ENCODE measurements at regions not wholly inside any gene's neighbourhood (a gene's known extent, or its start where the extent isn't known, plus 50 kb on each side); places are given as distances from the start of the nearest gene placed in this dataset.

GRCh38 chr10:29737074-29737593 lies 102.4 kb upstream of the SVIL start (continued):
- TF ChIP-seq STAT5A (IDR thresholded peaks at IDR 0.05; ENCODE audit: borderline replicate concordance, low read length) (no peak), RB1 (IDR thresholded peaks at IDR 0.05; ENCODE audit: low read depth) (no peak), RAD21 (CRISPR knock-in tag; conservative IDR thresholded peaks at IDR 0.05 in 1 of 2, IDR thresholded peaks at IDR 0.05 in 1 of 2) (no peak), ZNF518B (CRISPR knock-in tag; IDR thresholded peaks at IDR 0.05) (no peak)
- TF ChIP-seq, protein P1, sequence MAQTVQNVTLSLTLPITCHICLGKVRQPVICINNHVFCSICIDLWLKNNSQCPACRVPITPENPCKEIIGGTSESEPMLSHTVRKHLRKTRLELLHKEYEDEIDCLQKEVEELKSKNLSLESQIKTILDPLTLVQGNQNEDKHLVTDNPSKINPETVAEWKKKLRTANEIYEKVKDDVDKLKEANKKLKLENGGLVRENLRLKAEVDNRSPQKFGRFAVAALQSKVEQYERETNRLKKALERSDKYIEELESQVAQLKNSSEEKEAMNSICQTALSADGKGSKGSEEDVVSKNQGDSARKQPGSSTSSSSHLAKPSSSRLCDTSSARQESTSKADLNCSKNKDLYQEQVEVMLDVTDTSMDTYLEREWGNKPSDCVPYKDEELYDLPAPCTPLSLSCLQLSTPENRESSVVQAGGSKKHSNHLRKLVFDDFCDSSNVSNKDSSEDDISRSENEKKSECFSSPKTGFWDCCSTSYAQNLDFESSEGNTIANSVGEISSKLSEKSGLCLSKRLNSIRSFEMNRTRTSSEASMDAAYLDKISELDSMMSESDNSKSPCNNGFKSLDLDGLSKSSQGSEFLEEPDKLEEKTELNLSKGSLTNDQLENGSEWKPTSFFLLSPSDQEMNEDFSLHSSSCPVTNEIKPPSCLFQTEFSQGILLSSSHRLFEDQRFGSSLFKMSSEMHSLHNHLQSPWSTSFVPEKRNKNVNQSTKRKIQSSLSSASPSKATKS (CRISPR knock-in tag; IDR thresholded peaks at IDR 0.05), result no peak
- TF ChIP-seq, protein P2, sequence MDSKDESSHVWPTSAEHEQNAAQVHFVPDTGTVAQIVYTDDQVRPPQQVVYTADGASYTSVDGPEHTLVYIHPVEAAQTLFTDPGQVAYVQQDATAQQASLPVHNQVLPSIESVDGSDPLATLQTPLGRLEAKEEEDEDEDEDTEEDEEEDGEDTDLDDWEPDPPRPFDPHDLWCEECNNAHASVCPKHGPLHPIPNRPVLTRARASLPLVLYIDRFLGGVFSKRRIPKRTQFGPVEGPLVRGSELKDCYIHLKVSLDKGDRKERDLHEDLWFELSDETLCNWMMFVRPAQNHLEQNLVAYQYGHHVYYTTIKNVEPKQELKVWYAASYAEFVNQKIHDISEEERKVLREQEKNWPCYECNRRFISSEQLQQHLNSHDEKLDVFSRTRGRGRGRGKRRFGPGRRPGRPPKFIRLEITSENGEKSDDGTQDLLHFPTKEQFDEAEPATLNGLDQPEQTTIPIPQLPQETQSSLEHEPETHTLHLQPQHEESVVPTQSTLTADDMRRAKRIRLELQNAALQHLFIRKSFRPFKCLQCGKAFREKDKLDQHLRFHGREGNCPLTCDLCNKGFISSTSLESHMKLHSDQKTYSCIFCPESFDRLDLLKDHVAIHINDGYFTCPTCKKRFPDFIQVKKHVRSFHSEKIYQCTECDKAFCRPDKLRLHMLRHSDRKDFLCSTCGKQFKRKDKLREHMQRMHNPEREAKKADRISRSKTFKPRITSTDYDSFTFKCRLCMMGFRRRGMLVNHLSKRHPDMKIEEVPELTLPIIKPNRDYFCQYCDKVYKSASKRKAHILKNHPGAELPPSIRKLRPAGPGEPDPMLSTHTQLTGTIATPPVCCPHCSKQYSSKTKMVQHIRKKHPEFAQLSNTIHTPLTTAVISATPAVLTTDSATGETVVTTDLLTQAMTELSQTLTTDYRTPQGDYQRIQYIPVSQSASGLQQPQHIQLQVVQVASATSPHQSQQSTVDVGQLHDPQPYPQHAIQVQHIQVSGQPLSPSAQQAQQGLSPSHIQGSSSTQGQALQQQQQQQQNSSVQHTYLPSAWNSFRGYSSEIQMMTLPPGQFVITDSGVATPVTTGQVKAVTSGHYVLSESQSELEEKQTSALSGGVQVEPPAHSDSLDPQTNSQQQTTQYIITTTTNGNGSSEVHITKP (IDR thresholded peaks at IDR 0.05; ENCODE audit: partially characterized antibody), result no peak

Measured in K562 (cell line).